Hematopoietic multipotent progenitor cell (in vitro differentiated cells): ENCODE measurements at regions not wholly inside any gene's neighbourhood (a gene's known extent, or its start where the extent isn't known, plus 50 kb on each side); places are given as distances from the start of the nearest gene placed in this dataset.
A peak's percentile ranks its signal among the peaks of the same experiment; 100 is the strongest.

Experiments
- DNase-seq, 3 donors: peaks; one replicate each; pipeline ENCODE4 v3.0.0-alpha.2; 2011 to 2015; ENCODE audit warnings: low read depth in 2 of 3, low spot score in 2 of 3

DNA sequence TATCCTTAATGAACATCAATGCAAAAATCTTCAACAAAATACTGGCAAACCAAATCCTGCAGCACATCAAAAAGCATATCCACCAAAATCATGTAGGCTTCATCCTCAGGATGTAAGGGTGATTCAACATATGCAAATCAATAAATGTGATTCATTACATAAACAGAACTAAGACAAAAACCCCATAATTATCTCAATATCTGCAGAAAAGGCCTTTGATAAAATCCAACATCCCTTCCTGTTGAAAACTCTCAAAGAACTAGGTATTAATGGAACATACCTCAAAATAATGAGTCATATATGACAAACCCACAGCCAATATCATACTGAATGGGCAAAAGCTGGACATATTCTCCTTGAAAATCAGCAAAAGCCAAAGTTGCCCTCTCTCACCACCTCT is 54.6 kb upstream of the DEPDC1 start:
- DNase-seq, result no peak

DNA sequence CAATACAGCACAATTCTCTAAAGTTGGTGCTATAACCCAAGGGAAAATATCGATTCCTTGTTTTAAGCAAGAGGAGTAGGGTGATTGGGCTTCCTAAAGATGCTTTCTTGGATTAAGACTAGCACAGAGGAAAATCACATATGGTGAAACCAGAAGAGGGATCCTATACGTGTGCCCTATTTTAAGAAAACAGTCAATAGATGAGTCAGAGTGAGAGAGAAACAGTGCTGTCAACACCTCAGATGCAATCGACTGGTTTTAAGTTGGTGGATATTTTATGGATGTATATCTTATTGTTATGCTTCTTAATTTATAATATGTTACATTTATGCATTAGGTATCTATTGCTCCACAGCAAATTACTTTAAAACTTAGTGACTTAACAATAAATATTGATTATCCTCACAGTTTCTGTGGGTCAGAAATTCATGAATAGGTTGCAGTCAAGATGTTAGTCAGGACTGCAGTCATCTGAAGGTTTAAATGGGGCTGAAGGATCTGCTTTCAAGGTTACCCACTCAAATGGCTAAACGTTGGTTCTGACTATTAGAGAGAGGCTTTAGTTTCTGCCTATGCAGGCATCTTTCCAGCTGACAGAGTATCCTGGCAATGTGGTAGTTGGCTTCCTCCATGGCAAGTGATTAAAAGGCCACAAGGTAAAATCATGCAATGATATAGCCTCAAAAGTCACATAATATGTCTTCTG is 61.6 kb upstream of the DEPDC1 start:
- DNase-seq, result no peak

DNA sequence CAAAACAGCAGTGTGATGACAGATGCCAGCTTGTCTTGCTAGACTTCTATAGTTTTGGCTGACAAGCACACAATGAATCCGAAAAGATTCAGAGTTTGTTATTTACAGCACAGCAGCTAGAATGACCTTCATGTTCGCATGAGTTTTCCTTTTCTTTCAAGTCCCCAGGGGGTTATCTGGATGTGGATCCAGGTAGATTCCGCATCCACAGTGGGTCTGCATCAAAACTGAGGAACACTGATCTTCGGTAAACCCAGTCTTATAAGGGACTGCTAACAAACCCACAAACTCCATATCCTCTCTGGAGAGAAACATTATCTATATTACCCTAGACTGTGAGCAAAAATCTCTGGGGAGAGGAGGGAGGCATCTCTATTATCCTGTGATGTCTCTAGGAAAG is 69.0 kb upstream of the DEPDC1 start:
- DNase-seq, result no peak

DNA sequence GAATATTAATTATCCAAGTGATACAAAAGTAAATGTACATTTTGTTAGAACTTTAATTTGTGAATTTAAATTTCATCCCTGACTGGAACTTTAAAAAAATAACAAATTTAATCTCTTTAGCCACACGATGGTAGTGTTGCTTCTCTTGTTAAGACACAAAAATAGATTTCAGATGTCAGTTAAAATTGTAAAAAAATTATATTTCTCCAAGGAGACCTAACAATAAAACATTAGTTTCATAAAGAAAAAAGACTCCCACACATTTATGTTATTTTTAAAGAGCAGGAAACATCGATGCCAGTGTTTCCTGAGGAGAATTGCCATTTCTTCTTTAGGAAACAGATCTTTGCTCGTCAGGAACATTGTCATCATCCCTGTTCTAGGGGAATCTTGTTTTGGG is 74.0 kb upstream of the DEPDC1 start:
- peak in 2 of 3 donors; percentile 8 to 42 for DNase-seq

DNA sequence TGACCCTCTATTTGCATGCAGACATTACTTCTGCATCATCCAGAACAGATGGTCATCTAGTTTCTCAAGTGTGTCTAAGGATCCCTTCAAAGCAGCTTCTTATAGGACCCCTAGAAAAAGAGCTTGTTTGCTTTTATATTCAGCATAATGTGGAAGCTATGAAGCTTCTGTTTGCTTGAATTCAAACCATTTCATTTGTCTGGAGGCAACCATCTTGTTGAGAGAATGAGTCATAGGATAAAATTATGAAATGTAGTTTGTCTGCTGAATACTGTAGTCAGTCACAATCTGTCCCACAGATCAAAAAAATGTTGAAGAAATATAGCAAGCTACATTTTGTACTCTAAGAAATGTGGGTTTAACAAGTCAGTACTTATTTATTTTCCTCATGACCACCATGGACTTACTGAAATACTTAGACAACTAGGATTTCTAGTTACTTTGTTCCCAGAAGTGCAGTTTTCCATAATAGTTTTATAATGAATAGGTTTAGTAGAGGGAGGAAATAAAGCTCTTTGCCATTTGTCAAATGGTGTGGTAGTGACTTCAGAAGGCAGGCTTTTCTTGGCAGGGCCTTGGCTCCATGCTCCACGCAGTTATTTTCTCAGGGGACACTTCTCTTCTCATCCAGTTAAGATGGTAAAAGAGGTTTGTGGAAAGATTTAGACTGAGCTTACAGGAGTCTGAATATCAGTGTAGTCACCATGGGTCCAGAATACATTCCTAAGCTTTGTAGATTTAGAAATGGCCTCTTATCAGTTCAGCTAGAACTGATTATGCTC is 74.8 kb upstream of the DEPDC1 start:
- peak in 2 of 3 donors; percentile 21 to 36 for DNase-seq

DNA sequence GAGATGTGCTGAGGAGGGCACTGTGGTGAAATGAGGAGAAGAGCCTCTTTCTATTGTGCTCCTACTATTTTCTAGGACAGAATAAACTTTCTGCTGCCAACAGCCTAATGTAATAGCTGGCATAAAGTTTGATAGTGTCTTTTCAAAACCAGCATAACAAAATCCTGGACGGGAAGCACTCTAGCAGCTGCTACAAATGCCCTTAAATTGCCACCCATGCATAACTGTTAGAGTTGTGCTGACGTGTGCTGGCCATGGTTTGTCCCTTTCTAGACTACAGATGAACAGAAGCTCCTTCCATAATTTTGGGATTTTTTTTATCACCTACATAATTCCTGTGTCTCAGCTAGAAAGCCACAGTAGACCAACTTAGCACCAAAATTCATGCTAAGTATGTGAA is 88.5 kb upstream of the DEPDC1 start:
- no peak for DNase-seq

DNA sequence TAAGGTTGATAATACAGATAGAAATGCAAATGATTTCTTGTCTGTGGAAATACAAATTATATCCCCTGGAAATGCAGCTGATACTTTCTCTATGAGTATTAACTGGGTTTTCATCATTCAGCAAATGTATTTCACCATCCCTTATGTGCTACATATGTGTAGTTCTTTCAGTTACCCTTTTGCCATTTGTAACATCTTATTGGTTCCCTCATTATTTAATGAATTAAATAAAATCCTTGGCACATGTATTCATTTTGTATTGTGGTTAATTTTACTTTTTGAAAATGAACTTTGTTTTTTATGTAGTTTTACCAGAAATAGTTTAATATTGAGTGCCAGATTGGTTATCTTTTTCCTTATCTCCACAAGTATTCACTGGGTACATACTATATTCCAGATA is 89.9 kb upstream of the DEPDC1 start:
- no peak for DNase-seq

DNA sequence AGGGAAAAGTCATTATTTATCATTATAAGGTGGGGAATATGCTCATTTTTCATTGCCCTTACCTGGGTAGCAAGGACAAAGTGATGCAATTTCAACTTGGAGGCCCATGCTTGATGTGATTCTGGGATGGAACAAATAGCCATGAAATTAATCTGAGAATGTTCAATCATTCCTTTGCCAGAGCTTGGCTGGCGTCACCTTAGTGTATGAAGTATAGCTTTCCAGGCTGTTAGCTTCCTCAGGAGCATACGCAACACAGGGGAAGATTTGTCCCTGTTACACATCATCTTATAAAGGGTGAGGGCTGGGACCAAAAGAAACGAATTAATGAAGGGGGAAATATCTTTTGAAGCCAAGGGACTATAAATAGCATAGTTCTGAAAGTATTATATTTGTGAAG is 91.4 kb upstream of the DEPDC1 start:
- no peak for DNase-seq

DNA sequence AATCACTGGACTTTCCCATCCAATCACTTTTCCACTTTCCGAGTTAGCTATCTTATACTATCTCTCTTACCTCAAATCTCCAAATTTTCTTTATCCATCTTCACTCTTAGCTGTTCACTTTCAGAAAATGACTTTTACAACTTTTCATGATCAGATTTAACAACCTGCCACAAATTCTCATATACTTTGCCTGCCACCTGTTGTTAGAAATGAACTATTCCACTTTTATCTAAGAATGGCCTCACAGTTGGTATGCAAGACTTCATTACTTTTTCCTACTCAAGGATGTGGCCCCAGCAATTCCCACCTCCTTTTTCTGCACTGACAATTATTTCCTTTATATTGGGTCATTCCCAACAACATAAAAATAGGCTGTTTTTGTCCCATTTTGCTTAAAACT is 93.6 kb upstream of the DEPDC1 start:
- no peak for DNase-seq

DNA sequence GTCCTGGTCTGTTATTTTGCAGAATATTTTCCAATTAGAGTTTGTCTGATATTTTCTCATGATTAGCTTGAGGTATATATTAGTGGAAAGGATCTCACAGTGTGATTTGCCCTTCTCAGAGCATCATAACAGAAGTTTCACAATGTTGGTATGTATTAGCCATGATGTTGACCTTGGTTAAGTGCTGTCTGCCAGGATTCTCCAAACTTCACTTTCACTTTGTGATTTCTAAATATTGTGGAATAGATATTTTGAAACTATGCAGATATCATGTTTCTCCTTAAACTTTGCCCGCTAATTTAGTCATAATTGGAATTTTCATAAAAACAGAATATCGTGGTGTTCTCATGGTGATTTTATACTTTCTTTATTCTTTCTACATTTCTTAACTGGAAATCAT is 98.0 kb upstream of the DEPDC1 start:
- DNase-seq, result no peak

DNA sequence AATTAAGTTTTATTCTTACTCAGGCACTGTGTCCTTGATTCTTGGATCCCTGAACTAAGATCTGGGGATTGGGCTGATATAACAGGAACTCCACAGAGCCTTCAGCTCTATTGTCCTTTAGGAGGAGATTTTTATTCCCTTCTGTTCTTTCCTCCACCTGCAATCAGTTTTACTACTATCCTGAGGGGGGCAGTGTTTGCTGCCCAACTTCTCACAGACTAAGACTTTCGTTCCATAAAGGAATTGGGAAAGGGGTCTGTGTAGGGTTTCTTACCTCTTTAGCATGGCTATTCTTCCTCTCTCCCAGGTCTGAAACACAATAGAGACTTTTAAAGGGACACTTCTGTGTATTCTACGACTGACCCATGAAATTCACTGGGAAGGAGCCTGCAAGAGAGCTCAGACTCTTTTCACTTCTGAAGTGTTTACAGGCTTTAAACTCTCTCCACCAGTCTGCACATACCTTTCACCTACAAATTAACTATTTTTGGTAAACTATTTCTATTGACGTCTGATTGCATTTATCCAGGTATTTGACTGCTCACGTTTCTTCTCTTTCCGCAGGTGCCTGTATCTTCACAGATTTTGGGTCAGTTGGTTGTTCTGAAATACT is 103.3 kb upstream of the DEPDC1 start:
- DNase-seq, result peak in 2 of 3 donors; percentile 3 to 20

DNA sequence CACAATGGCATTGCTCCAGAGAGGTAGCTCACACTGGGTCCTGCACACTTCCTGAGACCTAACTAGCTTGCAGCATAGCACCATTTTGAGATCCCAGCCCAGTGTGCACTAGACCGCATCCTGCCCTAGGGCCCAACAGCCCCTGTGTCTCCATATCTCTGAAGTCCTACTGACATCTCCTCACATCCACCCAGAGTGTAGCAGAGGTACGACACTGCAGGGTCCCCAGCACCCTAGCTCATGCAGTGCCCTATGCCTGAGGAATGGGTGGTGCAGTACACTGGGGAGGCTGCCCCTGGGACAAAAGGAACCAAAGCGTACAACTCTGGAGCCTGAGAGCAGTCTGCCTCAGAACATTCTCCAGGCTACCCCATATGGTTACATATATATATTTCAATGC is 111.4 kb upstream of the DEPDC1 start:
- no peak for DNase-seq

DNA sequence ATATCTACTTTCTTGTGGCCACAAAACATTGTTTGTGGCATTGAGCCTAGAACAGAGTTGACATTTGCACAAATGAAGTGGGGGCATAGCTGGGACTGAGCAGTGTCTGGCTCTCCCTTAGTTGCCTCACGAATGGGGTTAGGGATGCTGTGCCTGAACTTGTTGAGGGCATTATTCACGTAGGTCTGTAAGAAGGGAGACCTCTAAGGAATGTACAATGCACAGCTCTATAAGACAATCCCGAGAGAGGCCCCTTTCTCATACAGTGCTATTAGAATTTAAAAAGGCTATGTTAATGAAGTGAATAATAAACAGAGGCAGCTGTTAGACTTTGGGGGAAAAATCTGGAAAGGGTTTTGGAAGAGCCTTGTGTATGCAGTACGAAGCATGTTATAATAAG is 118.4 kb upstream of the DEPDC1 start:
- DNase-seq, result no peak

DNA sequence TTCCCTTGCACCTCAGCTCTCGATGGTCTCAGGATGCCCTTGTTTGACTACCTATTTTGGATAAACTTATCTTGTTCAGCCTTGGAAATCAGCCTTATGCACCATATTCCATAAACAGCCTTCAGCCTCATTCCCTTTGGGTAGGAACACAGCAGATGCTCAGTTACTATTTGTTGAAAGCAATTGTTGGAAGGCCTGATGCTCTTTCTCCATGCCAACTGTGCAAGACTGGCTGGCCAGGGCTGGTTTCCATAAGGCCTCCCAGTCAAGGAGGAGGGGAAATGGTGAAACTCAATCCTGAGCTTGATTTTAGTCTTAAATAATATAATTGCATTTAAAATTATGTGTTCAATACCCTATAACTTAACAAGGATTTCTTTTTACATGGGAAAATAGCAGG is 121.1 kb upstream of the DEPDC1 start:
- no peak for DNase-seq

DNA sequence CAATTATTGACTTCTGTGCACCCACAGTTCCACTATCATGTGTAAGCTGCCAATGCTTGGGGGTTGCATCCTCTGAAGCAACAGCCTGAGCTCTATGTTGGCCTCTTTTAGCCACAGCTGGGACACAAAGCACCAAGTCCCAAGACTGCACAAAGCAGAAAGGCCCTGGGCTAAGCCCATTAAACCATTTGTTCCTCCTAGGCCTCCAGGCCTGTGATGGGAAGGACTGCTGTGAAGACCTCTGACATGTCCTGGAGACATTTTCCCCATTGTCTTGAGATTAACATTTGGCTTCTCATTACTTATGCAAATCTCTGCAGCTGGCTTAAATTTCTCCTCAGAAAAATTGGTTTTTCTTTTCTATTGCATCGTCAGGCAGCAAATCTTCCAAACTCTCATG is 123.7 kb upstream of the DEPDC1 start:
- no peak for DNase-seq

DNA sequence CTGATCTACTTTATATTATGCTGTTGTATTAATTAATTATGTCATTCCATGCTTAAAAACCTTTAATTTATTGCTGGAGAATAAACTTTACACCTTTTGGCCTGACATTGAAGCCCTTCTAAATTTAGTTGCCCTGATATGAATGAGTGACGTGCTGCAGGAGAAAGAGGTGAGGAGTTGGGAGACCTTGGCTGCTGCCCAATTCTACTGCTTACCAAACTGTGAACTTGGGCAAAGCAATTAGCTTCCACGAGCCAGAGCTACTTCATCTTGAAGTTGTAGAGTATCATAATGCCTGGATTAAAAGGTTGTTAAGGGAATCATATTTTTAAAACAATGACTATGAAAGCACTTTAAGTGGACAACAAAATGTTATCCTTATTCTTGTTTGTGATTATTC is 126.8 kb upstream of the DEPDC1 start:
- no peak for DNase-seq

DNA sequence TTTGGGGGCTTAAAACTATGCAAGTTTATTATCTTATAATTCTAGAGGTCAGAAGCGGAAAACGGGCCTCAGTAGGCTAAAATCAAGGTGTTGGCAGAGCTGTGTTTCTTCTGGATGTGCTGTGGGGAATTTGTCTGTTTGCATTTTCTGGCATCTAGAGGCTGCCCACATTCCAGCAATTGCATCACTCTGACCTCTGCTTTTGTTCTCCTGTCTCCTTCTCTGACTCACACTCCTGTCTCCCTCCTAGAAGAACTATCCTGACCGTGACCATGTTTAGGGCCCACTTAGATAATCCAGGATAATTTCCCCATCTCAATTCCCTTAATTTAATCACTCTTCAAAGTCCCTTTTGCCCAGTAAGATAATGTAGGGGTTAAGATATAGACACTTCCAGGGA is 127.4 kb upstream of the DEPDC1 start:
- no peak for DNase-seq

DNA sequence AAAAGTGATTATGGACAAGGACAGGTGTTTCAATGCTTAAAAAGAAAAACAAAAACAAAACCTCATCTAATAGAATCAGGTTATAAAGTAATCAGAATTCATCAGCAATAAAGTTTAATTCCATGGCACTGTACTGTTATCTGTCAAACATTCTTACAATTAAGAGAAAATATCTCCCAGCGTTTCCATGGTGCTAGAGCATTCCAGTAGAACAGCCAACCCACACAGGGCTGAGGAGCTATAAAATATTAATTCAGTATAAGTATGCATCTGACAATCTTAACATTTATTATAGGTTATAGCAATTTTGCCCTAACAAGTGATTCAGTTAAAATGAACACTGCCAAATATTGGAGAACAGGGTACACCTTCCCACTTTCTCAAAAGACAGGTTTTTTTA is 128.7 kb upstream of the DEPDC1 start:
- no peak for DNase-seq

DNA sequence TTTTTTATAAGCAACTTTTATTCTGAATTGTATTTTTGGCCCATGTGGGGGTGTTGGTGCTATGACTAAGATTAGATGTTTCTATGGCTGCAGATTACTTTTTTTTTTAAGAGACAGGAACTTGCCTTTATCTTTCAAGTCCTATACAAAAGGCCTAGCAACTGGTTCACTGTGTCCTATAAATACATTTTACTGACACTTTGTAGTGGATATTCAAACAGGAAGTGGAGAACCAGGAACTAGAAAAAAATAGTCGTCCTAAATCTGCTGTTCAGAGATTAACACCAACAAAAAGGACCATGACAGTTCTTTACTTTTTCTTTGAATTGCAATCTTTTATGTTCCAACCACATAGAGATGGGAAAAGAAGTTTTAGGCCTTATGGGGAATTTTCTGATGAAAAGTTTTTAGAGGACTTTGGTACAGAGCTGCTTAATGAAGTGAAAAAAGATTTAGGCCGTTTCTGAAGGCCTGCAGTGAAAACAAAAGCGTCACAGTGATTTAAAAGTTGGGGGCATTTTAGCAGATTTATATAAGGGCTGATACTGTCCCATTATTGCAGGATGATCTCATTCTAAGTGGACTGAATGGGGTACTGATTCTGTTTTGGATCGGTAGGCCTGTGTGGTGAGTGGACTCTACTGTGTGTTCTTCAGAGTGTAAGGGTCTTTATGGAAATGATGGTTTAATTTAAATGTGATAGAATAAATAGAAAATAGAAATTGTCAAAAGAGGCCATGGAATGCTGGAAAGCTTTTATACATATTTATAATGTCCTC is 136.4 kb upstream of the DEPDC1 start:
- peak in 1 of 3 donors; percentile 19 for DNase-seq

DNA sequence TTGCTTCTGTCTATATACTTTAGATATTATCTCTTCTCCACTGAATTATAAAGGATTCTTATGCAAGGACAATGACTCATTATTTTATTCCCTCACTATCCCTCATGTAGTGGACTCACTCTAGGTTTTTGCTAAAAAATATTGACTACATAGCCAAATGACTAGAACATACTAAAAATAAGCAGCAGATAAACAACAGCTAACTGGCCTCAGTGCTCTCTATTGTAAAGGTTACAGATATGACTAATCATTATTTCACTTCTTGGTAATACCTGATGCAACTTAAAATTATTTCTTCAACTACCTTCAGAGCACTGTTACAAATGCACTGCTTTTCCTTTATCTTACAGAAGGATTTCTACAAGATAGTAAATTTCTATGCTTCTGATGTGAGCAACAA is 147.6 kb upstream of the DEPDC1 start:
- no peak for DNase-seq

DNA sequence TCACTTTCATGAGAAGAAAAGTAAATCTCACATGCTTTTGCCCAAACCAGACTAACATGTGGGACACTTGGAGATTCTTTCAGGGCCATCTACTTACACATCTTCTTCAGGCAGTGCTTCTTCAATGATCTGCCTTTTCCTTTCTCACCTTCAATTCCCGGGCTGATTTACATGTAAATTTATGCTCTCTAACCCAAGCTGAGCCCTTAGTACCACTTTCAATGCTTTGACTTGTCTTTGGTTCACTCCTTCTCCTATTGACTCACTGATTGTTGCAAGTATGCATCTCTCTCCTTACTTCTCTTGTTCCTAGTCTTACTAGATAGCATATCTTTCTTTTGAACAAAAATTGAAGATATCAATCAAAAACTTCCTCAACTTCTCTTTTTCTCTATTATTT is 154.2 kb upstream of the DEPDC1 start:
- DNase-seq, result no peak
